ENCODE measurements at regions not wholly inside any gene's neighbourhood (a gene's known extent, or its start where the extent isn't known, plus 50 kb on each side); places are given as distances from the start of the nearest gene placed in this dataset.

- H3K9me3 ChIP-seq (ENCODE audit: severe bottlenecking), result no peaks in the 10 kb centered on the region
- H3K4me1 ChIP-seq (ENCODE audit: insufficient read depth, poor library complexity, severe bottlenecking), result peaks cover 13% of the 10 kb centered on the region
- no peak overlapping the region for H3K4me3 ChIP-seq (ENCODE audit: severe bottlenecking)
- DNase-seq (ENCODE audit: low spot score) (no peak), ATAC-seq (ENCODE audit: low read depth) (peak; percentile 61; the same call in 2 of the 3 replicates)
- no peaks in the 10 kb centered on the region for H3K36me3 ChIP-seq (ENCODE audit: low read depth)
- H3K27me3 ChIP-seq (ENCODE audit: insufficient read depth, poor library complexity, severe bottlenecking), result no peaks in the 10 kb centered on the region
- TF ChIP-seq CTCF (IDR thresholded peaks at IDR 0.05; ENCODE audit: poor library complexity, severe bottlenecking), result no peak
- no peak overlapping the region for H3K27ac ChIP-seq (ENCODE audit: poor library complexity, severe bottlenecking)
Observed at GRCh38 chr4:186910385-186910784, 186.7 kb upstream of the FAT1 start.

- ATAC-seq (ENCODE audit: low read depth) (no peak), DNase-seq (ENCODE audit: low spot score) (no peak)
- no peak overlapping the region for H3K27ac ChIP-seq (ENCODE audit: poor library complexity, severe bottlenecking)
- H3K36me3 ChIP-seq (ENCODE audit: low read depth), result no peaks in the 10 kb centered on the region
- no peaks in the 10 kb centered on the region for H3K27me3 ChIP-seq (ENCODE audit: insufficient read depth, poor library complexity, severe bottlenecking)
- no peak overlapping the region for H3K4me3 ChIP-seq (ENCODE audit: severe bottlenecking)
- H3K4me1 ChIP-seq (ENCODE audit: insufficient read depth, poor library complexity, severe bottlenecking), result peaks cover 13% of the 10 kb centered on the region
- no peak for TF ChIP-seq CTCF (IDR thresholded peaks at IDR 0.05; ENCODE audit: poor library complexity, severe bottlenecking)
- no peaks in the 10 kb centered on the region for H3K9me3 ChIP-seq (ENCODE audit: severe bottlenecking)
Observed at GRCh38 chr4:186912606-186913005, 188.9 kb upstream of the FAT1 start.

- no peak for DNase-seq (ENCODE audit: low spot score)
Observed at GRCh38 chr4:186915816-186916215, 192.2 kb upstream of the FAT1 start.

GRCh38 chr4:186917136-186917535 is 193.5 kb upstream of the FAT1 start:
- DNase-seq (ENCODE audit: low spot score) (no peak), ATAC-seq (ENCODE audit: low read depth) (no peak)
- Histone ChIP-seq H3K27ac (ENCODE audit: poor library complexity, severe bottlenecking) (no peak overlapping the region), H3K4me3 (ENCODE audit: severe bottlenecking) (no peak overlapping the region), H3K36me3 (ENCODE audit: low read depth) (no peaks in the 10 kb centered on the region), H3K27me3 (ENCODE audit: insufficient read depth, poor library complexity, severe bottlenecking) (no peaks in the 10 kb centered on the region), H3K4me1 (ENCODE audit: insufficient read depth, poor library complexity, severe bottlenecking) (peaks cover 20% of the 10 kb centered on the region), H3K9me3 (ENCODE audit: severe bottlenecking) (no peaks in the 10 kb centered on the region)
- no peak for TF ChIP-seq CTCF (IDR thresholded peaks at IDR 0.05; ENCODE audit: poor library complexity, severe bottlenecking)

More at GRCh38 chr4:186915816-186916215, 192.2 kb upstream of the FAT1 start:
- no peak overlapping the region for H3K4me3 ChIP-seq (ENCODE audit: severe bottlenecking)
- TF ChIP-seq CTCF (IDR thresholded peaks at IDR 0.05; ENCODE audit: poor library complexity, severe bottlenecking), result no peak
- H3K36me3 ChIP-seq (ENCODE audit: low read depth), result no peaks in the 10 kb centered on the region
- H3K4me1 ChIP-seq (ENCODE audit: insufficient read depth, poor library complexity, severe bottlenecking), result peaks cover 17% of the 10 kb centered on the region
- H3K27ac ChIP-seq (ENCODE audit: poor library complexity, severe bottlenecking), result no peak overlapping the region
- no peaks in the 10 kb centered on the region for H3K27me3 ChIP-seq (ENCODE audit: insufficient read depth, poor library complexity, severe bottlenecking)
- H3K9me3 ChIP-seq (ENCODE audit: severe bottlenecking), result no peaks in the 10 kb centered on the region
- no peak for ATAC-seq (ENCODE audit: low read depth)

GRCh38 chr4:186918466-186918865 is 194.8 kb upstream of the FAT1 start:
- TF ChIP-seq CTCF (IDR thresholded peaks at IDR 0.05; ENCODE audit: poor library complexity, severe bottlenecking), result no peak
- H3K9me3 ChIP-seq (ENCODE audit: severe bottlenecking), result no peaks in the 10 kb centered on the region
- H3K36me3 ChIP-seq (ENCODE audit: low read depth), result no peaks in the 10 kb centered on the region
- H3K27ac ChIP-seq (ENCODE audit: poor library complexity, severe bottlenecking), result no peak overlapping the region
- ATAC-seq (ENCODE audit: low read depth) (no peak), DNase-seq (ENCODE audit: low spot score) (no peak)
- no peak overlapping the region for H3K4me3 ChIP-seq (ENCODE audit: severe bottlenecking)
- peaks cover 16% of the 10 kb centered on the region for H3K4me1 ChIP-seq (ENCODE audit: insufficient read depth, poor library complexity, severe bottlenecking)
- no peaks in the 10 kb centered on the region for H3K27me3 ChIP-seq (ENCODE audit: insufficient read depth, poor library complexity, severe bottlenecking)

All from RWPE2 (cell line).